ENCODE measurements at regions not wholly inside any gene's neighbourhood (a gene's known extent, or its start where the extent isn't known, plus 50 kb on each side); places are given as distances from the start of the nearest gene placed in this dataset.
"Not testable (repeated sequence)": the region's sequence is repeated elsewhere in the genome, so short reads cannot be mapped to it uniquely, and the experiment has no call there.

DNA sequence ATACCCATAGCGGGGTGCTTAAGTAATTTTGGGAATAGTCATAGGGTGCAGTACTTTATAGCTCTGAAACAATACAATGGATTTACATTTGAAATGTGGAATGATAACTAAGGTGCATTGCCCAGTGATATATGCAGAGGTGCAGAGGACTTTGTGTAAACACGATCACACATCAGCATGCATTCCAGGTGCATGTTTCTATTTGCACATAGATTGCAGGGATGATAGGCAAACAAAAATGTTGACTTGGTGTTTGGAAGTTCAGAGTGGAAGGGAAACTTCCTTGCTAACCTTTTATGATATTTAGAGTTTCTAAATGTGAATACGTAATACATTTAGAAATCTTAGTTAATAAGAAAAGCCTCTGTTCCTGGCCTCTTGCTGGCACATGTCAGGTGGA, 941.5 kb downstream of the TUBA3C start:
- DNase-seq (ENCODE audit: low spot score), result not testable (repeated sequence)

DNA sequence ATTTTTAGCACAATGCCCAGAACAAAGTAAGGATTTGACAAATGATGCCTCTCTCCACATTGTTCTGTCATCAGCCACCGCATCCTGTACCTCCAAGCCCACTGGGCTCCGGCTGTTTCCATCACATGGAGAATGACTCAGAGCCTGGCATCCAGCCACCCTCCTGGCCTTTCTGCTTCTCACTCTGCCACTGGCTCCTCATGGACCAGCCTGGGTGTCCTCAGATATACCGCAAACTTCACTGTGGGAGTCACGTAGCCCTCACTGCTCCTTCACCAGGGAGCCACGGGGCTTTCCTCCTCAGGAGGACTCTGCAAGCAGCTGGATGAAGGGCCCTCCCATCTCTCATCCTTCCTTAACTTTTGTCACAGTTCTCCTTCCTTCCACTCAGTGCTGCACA, 943.0 kb downstream of the TUBA3C start:
- DNase-seq (ENCODE audit: low spot score), result not testable (repeated sequence)

DNA sequence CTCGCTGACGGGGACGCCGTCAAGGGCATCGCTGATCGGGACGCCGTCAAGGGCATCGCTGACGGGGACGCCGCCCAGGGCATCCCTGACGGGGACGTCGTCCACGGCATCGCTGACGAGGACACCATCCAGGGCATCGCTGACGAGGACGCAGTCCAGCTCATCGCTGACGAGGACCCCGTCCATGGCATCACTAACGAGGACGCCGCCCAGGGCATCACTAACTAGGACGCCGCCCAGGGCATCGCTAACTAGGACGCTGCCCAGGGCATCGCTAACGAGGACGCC, 945.2 kb downstream of the TUBA3C start:
- DNase-seq (ENCODE audit: low spot score), result no peak

DNA sequence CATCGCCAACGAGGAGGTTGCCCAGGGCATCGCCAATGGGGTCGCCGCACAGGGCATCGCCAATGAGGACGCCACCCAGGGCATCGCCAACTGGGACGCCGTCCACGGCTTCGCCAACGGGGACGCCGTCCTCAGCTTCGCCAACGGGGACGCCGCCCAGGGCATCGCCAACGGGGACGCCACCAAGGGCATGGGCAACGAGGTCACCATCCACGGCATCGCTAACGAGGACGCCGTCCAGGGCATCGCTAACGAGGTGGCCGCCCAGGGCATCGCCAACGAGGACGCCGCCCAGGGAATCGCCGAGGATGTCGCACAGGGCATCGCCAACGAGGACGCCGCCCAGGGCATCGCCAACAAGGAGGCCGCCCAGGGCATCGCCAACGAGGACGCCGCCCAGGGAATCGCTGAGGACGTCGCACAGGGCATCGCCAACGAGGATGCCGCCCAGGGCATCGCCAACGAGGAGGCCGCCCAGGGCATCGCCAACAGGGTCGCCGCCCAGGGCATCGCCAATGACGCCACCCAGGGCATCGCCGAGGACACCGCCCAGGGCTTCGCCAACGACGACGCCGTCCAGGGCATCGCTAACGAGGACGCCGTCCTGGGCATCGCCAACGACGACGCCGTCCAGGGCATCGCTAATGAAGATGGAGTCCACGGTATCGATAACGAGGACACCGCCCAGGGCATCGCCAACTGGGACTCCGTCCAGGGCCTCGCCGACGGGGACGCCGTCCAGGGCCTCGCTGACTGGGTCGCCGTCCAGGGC, 945.7 kb downstream of the TUBA3C start:
- DNase-seq (ENCODE audit: low spot score), result no peak

DNA sequence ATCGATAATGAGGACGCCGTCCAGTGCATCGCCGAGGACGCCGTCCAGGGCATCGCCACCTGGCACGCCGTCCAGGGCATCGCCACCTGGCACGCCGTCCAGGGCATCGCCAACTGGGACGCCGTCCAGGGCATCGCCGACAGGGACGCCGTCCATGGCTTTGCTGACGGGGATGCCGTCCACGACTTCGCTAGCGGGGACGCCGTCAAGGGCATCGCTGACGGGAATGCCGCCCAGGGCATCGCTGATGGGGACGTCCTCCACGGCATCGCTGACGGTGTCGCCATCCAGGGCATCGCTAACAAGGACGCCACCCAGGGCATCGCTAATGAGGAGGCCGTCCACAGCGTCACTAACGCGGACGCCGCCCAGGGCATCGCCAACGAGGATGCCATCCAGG, 946.5 kb downstream of the TUBA3C start:
- no peak for DNase-seq (ENCODE audit: low spot score)

DNA sequence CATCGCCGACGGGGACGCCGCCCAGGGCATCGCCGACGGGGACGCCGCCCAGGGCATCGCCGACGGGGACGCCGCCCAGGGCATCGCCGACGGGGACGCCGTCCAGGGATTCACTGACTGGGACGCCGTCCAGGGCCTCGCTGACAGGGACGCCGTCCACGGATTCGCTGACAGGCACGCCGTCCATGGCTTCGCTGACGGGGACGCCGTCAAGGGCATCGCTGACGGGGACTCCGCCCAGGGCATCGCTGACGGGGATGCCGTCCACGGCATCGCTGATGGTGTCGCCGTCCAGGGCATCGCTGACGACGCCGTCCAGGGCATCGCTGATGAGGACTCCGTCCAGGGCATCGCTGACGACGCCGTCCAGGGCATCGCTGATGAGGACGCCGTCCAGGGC, 947.2 kb downstream of the TUBA3C start:
- DNase-seq (ENCODE audit: low spot score), result not testable (repeated sequence)

DNA sequence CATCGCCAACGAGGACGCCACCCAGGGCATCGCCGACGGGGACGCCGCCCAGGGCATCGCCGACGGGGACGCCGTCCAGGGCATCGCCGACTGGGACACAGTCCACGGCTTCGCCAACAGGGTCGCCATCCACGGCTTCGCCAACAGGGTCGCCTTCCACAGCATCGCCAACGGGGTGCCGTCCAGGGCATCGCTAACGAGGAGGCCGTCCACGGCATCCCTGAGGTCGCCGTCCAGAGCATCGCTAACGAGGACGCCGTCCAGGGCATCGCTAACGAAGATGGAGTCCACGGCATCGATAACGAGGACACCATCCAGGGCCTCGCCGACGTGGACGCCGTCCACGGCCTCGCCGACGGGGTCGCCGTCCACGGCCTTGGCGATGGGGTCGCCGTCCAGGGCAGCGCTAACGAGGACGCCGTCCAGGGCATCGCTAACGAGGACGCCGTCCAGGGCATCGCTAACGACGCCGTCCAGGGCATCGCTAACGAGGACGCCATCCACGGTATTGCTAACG, 947.8 kb downstream of the TUBA3C start:
- no peak for DNase-seq (ENCODE audit: low spot score)

DNA sequence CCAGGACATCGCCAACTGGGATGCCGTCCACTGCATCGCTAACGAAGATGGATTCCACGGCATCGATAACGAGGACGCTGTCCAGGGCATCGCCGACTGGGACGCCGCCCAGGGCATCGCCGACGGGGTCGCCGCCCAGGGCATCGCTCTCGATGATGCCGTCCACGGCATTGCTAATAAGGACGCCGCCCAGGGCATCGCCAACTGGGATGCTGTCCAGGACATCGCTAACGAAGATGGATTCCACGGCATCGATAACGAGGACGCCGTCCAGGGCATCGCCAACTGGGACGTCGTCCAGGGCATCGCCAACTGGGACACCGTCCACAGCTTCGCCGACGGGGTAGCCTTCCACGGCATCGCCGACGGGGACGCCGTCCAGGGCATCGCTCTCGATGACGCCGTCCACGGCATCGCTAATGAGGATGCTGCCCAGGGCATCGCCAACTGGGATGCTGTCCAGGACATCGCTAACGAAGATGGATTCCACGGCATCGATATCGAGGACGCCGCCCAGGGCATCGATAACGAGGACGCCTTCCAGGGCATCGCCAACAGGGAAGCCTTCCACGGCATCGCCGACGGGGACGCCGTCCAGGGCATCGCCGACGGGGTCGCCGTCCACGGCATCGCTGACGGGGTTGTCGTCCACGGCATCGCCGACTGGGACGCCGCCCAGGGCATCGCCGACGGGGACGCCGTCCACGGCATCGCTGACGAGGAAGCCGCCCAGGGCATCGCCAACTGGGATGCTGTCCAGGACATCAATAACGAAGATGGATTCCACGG, 948.4 kb downstream of the TUBA3C start:
- no peak for DNase-seq (ENCODE audit: low spot score)

DNA sequence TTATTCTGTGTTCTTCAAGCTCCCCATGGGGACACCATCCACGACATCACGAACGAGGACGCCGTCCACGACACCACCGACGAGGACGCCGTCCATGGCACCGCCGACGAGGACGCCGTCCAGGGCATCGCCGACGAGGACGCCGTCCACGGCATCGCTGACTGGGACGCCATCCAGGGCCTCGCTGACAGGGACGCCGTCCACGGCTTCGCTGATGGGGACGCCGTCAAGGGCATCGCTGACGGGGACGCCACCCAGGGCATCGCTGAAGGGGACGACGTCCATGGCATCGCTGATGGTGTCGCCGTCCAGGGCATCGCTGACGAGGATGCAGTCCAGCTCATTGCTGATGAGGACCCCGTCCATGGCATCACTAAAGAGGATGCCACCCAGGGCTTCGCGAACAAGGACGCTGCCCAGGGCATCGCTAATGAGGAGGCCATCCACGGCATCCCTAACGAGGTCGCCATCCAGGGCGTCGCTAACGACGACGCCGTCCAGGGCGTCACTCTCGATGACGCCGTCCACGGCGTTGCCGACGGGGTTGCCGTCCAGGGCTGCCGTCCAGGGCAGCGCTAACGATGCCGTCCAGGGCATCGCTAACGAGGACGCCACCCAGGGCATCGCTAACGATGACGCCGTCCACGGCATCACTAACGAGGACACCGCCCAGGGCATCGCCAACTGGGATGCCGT, 949.2 kb downstream of the TUBA3C start:
- no peak for DNase-seq (ENCODE audit: low spot score)

DNA sequence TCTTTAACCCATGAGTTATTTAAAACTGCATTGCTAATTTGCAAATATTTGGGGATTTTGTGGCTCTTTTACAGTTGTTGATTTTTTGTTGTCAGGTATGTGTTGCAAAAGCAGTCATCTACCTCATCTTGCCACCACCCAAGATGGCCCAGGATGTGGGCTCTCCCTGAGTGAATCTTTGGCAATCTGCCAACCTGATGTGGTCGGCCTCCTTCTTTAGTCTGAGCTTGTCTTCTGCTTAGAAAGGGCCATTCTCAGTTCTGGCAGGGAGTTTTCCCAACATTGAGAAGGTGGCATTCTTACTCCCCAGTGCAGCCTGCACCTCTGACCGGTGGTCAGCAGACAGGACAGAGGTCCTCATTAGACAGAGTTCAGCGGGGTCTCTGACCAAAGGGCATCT, 957.2 kb downstream of the TUBA3C start:
- not testable (repeated sequence) for DNase-seq (ENCODE audit: low spot score)

DNA sequence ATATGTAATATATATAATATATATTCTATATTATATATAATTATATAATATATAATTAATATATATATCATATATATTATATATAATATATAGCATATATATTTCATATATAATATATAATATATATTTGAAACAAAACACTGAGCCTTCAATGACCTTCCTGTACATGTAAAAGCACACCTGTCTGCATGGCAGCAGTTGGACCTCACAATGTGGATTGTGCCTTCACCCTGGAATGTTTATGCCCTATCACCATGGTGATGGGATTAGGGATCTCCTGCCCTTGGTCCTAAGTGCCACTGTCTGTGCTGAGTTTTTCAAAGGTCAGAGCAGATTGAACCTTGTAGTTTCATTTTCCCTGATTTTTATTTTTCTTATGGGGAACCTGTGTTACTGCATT, 966.9 kb downstream of the TUBA3C start:
- DNase-seq (ENCODE audit: low spot score), result not testable (repeated sequence)

DNA sequence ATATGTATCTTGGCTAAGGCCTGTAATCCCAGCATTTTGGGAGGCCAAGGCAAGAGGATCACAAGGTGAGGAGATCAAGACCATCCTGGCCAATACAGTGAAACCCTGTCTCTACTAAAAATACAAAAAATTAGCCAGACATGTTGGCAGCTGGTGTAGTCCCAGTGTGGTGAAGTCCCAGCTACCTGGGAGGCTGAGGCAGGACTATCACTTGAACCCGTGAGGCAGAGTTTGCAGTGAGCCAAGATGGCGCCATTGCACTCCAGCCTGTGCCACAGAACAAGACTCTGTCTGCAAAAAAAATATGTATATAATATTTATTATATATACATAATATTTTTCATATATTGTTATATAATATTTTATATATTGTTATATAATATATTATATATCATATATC, 968.1 kb downstream of the TUBA3C start:
- not testable (repeated sequence) for DNase-seq (ENCODE audit: low spot score)

DNA sequence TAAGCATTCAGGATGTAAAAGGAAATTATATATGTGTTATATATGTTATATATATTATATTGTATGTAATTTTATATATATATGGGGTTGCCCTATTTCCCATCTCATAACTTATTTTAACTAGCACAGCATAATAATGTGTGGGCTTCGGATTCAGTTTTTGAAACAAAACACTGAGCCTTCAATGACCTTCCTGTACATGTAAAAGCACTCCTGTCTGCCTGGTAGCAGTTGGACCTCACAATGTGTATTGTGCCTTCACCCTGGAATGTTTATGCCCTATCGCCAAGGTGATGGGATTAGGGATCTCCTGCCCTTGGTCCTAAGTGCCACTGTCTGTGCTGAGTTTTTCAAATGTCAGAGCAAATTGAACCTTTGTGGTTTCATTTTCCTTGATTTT, 968.8 kb downstream of the TUBA3C start:
- DNase-seq (ENCODE audit: low spot score), result no peak

DNA sequence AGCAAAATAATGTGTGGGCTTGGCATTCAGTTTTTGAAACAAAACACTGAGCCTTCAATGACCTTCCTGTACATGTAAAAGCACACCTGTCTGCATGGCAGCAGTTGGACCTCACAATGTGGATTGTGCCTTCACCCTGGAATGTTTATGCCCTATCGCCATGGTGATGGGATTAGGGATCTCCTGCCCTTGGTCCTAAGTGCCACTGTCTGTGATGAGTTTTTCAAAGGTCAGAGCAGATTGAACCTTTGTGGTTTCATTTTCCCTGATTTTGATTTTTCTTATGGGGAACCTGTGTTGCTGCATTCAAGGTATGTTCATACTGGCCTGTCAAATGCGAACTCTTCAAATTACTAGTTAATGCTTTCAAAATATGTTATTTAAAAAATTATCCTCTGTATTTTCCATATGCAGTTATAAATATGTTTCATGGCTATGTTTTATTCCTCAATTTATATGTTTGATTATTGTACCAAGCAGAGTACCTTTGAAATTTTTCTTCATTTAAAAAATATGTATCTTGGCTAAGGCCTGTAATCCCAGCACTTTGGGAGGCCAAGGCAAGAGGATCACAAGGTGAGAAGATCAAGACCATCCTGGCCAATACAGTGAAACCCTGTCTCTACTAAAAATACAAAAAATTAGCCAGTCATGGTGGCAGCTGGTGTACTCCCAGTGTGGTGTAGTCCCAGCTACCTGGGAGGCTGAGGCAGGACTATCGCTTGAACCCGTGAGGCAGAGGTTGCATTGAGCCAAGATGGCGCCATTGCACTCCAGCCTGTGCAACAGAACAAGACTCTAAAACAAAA, 969.7 kb downstream of the TUBA3C start:
- not testable (repeated sequence) for DNase-seq (ENCODE audit: low spot score)

DNA sequence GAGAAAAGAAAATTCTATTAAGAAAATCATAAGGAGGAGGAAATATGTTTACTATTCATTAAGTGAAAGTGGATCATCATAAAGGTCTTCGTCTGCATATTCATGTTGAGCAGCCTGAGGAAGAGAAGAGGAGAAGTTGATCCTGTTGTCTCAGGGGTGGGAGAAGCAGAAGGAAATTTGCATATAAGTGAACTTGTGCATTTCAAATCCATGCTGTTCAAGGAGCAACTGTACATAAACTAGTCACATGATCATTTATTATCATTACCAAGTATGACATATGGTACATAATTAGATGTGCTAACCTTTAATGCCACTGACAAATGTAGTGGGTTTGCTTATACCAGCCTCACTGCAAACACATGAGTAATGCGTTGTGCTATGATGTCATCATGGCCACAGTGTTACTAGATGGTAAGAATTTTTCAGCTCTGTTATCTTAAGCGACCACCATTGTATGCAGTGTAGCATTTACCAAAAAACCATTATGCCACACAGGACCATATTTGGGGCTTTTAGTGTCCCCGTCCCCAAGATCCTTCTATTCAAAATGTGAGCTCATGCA, 976.9 kb downstream of the TUBA3C start:
- not testable (repeated sequence) for DNase-seq (ENCODE audit: low spot score)

DNA sequence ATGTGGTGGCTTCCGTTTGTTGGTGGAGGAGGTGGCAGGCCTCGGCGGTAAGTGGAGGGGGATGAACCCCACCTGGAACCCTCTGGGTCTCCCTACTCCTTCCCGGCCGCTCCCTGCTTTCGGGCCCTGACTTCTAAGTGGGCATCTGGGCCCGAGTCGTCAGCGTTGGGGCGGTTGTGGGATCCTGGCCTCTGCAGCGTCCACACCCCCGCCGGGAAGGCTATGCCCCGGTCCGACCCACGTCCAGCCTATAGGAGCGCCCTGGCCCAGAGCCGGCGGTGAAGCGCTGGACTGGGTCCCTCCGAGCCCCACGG, 986.3 kb downstream of the TUBA3C start:
- DNase-seq (ENCODE audit: low spot score), result not testable (repeated sequence)

DNA sequence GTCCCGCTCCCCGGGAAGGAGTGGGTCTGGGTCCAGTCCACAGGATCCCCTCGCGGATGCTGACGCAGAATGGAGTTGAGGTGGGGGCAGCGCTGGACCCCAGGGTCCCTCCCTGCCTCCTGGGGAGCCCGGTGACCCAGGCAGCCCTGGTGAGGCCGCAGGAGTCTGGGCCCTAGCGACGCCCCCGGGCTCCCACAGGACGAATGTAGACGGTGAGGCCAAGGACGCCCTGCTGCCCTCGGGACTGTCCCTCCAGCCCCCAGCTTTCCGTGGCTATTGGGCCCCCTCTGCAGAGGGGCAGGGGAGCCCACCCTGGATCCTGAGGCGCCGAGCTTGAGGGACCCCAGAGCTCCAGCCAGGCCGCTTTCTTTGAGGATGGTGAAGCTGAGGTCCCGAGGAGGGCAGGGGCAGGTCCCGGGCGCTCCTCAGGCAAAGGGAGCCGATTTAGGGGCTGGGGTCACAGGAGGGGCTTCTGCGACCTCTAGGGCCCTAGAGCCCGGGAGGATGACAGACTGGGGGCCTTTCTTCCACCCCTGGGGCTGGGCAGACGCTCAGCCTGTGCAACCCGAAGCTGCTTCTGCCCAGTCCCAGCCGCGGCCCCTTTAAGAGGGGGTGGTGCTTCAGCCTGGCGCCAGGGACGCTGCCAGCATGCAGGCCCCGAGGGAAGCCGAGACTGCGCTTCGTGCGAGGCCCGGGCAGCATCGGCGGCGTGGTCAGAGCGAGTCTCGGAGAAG, 986.8 kb downstream of the TUBA3C start:
- DNase-seq (ENCODE audit: low spot score), result not testable (repeated sequence)

DNA sequence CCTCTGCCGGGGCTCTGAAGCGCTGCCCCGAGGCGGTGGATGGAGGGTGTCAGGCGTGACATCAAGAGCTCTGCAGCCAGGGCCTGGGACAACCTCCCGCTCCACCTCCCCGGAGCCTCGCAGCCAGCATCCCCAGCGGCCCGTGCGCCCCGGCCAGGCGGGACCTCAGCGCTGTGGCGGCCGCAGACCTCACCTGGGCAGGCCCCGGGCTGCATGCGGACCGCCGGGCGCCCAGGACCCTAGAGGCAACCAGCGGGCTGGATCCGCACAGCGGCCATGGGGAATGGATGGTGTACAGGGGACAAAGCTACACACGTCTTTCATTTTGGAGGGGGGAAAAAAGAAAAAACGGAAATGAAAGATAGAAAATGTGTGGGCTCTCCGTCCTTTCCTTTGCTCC, 987.5 kb downstream of the TUBA3C start:
- not testable (repeated sequence) for DNase-seq (ENCODE audit: low spot score)
